Gastroesophageal sphincter (tissue), 3 donors: ENCODE measurements at regions not wholly inside any gene's neighbourhood (a gene's known extent, or its start where the extent isn't known, plus 50 kb on each side); places are given as distances from the start of the nearest gene placed in this dataset.

ENCODE experiments used
- EP300 ChIP-seq: sonication (generic); formaldehyde crosslinking; IDR thresholded peaks from one replicate; pipeline ENCODE4 v1.6.1; 2017; ENCODE audit warnings: antibody characterized with exemption, mild to moderate bottlenecking
- POLR2A ChIP-seq, 2 donors: fragments of 450-650 bp; IDR thresholded peaks; one replicate each; pipeline ENCODE4 v1.6.1; 2017; ENCODE audit warnings: antibody characterized with exemption in 2 of 2, mild to moderate bottlenecking in 2 of 2, moderate library complexity in 1 of 2
- POLR2AphosphoS5 ChIP-seq: sonication (generic); formaldehyde crosslinking; IDR thresholded peaks from one replicate; pipeline ENCODE4 v1.6.1; 2017; ENCODE audit warnings: antibody characterized with exemption
- TF ChIP-seq, protein P1 (sequence below), 4 experiments: fragments of 200-600 bp in 2 of 4; fragments of 450-650 bp in 2 of 4; sonication (generic) in 1 of 4; IDR thresholded peaks; one replicate each; pipeline ENCODE4 v1.5.1; 2017 to 2019; ENCODE audit warnings: antibody characterized with exemption in 4 of 4, mild to moderate bottlenecking in 2 of 4, moderate library complexity in 2 of 4

DNA sequence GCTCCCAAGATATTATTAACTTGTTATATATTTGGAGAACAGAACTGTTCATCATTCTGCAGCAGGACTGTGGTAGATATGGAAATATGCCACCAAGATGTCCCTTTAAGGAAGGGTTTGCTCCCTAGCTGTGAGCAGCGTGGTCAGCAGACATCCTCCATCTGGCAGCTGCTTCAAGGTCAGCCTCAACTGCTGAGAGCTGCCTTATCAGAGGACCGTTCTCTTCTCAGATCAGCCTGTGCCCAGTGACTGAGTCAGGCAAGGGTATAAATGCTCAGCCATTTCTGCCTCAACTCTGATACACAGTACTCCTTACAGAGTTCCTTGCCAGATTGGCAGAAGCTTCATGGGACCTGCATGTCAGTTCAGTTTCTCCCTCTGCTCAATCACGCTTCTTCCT is 63.4 kb upstream of the MAGEB2 start:
- TF ChIP-seq, protein P1, sequence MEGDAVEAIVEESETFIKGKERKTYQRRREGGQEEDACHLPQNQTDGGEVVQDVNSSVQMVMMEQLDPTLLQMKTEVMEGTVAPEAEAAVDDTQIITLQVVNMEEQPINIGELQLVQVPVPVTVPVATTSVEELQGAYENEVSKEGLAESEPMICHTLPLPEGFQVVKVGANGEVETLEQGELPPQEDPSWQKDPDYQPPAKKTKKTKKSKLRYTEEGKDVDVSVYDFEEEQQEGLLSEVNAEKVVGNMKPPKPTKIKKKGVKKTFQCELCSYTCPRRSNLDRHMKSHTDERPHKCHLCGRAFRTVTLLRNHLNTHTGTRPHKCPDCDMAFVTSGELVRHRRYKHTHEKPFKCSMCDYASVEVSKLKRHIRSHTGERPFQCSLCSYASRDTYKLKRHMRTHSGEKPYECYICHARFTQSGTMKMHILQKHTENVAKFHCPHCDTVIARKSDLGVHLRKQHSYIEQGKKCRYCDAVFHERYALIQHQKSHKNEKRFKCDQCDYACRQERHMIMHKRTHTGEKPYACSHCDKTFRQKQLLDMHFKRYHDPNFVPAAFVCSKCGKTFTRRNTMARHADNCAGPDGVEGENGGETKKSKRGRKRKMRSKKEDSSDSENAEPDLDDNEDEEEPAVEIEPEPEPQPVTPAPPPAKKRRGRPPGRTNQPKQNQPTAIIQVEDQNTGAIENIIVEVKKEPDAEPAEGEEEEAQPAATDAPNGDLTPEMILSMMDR (IDR thresholded peaks at IDR 0.05) = no peak
- no peak for TF ChIP-seq EP300
- TF ChIP-seq POLR2A (IDR thresholded peaks at IDR 0.05) = no peak
- TF ChIP-seq POLR2AphosphoS5 = no peak
